ENCODE measurements at regions not wholly inside any gene's neighbourhood (a gene's known extent, or its start where the extent isn't known, plus 50 kb on each side); places are given as distances from the start of the nearest gene placed in this dataset.

DNA sequence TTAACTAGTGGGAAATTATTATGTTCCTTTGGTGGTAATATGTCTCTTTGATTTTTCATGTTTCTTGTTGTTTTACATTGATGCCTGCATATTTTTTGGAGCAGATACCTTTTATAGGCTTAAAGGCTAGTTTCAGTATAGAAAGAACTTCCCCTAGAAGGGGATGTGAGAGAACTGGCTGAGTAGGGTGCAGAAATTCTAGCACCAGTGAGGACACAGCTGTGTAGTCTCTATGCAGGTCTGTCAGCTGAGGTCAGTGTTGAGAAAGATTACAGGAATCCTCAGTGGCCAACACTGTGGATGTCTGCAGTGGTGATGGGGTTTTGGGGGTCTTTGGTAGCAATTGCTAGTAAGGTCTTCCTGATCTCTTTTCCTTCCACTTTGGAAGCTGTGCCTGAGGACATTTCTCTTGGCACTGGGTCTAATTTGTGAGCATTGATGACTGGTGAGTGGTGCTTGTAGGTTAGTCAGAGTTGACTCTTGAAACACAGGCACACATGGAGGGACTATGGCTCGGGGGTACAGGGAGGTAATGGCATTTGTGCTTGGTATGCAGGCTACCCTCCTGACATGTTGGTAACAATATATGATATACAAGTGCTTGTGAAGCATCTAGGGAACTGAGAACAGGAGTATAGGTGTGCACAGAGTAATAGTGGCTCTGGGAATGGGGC is 221.4 kb downstream of the SPATA31D1 start:
- H3K9ac ChIP-seq (ENCODE audit: low read depth, low read length, poor library complexity, severe bottlenecking) = no peak overlapping the region
- no peaks in the 10 kb centered on the region for H3K9me2 ChIP-seq (replicated peaks; ENCODE audit: low read depth, low read length)
- no peaks in the 10 kb centered on the region for H3K79me2 ChIP-seq (ENCODE audit: insufficient read depth, low read length)
- no peaks in the 10 kb centered on the region for H4K20me1 ChIP-seq (ENCODE audit: insufficient read depth, low read length, poor library complexity, severe bottlenecking)
- TF ChIP-seq EZH2phosphoT487 (IDR thresholded peaks at IDR 0.05; ENCODE audit: borderline replicate concordance) = no peak
- TF ChIP-seq, protein P1, sequence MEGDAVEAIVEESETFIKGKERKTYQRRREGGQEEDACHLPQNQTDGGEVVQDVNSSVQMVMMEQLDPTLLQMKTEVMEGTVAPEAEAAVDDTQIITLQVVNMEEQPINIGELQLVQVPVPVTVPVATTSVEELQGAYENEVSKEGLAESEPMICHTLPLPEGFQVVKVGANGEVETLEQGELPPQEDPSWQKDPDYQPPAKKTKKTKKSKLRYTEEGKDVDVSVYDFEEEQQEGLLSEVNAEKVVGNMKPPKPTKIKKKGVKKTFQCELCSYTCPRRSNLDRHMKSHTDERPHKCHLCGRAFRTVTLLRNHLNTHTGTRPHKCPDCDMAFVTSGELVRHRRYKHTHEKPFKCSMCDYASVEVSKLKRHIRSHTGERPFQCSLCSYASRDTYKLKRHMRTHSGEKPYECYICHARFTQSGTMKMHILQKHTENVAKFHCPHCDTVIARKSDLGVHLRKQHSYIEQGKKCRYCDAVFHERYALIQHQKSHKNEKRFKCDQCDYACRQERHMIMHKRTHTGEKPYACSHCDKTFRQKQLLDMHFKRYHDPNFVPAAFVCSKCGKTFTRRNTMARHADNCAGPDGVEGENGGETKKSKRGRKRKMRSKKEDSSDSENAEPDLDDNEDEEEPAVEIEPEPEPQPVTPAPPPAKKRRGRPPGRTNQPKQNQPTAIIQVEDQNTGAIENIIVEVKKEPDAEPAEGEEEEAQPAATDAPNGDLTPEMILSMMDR (conservative IDR thresholded peaks at IDR 0.05; ENCODE audit: low read length) = no peak
- no peak overlapping the region for H2AFZ ChIP-seq (ENCODE audit: low read length)
- H3K4me1 ChIP-seq (ENCODE audit: insufficient read depth, low read length, poor library complexity, severe bottlenecking) = no peaks in the 10 kb centered on the region
- H3K9me3 ChIP-seq (ENCODE audit: insufficient read depth, low read depth, low read length) = peaks cover 9% of the 10 kb centered on the region; the same call in 1 of the 2 replicates
- H3K36me3 ChIP-seq (ENCODE audit: insufficient read depth, low read length) = no peaks in the 10 kb centered on the region
- H3K4me3 ChIP-seq (ENCODE audit: low read length, poor library complexity, severe bottlenecking) = no peak overlapping the region
- no peak overlapping the region for H3K4me2 ChIP-seq (ENCODE audit: low read depth, low read length, poor library complexity, severe bottlenecking)
- no peaks in the 10 kb centered on the region for H3K27me3 ChIP-seq (ENCODE audit: insufficient read depth, low read length, poor library complexity, severe bottlenecking)
- no peaks in the 10 kb centered on the region for H3F3A ChIP-seq (ENCODE audit: low read depth)

- H3K9ac ChIP-seq (ENCODE audit: low read depth, low read length, poor library complexity, severe bottlenecking) = no peak overlapping the region
- H3K36me3 ChIP-seq (ENCODE audit: insufficient read depth, low read length) = no peaks in the 10 kb centered on the region
- TF ChIP-seq, protein P1 (conservative IDR thresholded peaks at IDR 0.05; ENCODE audit: low read length) = no peak
- TF ChIP-seq EZH2phosphoT487 (IDR thresholded peaks at IDR 0.05; ENCODE audit: borderline replicate concordance) = no peak
- H2AFZ ChIP-seq (ENCODE audit: low read length) = no peak overlapping the region
- no peaks in the 10 kb centered on the region for H3F3A ChIP-seq (ENCODE audit: low read depth)
- H3K79me2 ChIP-seq (ENCODE audit: insufficient read depth, low read length) = no peaks in the 10 kb centered on the region
- peaks cover 9% of the 10 kb centered on the region; the same call in 1 of the 2 replicates for H3K9me3 ChIP-seq (ENCODE audit: insufficient read depth, low read depth, low read length)
- H3K4me3 ChIP-seq (ENCODE audit: low read length, poor library complexity, severe bottlenecking) = no peak overlapping the region
- no peak overlapping the region for H3K4me2 ChIP-seq (ENCODE audit: low read depth, low read length, poor library complexity, severe bottlenecking)
- no peaks in the 10 kb centered on the region for H4K20me1 ChIP-seq (ENCODE audit: insufficient read depth, low read length, poor library complexity, severe bottlenecking)
- H3K27me3 ChIP-seq (ENCODE audit: insufficient read depth, low read length, poor library complexity, severe bottlenecking) = no peaks in the 10 kb centered on the region
- no peaks in the 10 kb centered on the region for H3K9me2 ChIP-seq (replicated peaks; ENCODE audit: low read depth, low read length)
- H3K4me1 ChIP-seq (ENCODE audit: insufficient read depth, low read length, poor library complexity, severe bottlenecking) = no peaks in the 10 kb centered on the region
Measured at GRCh38 chr9:82212885-82213284, 224.3 kb downstream of the SPATA31D1 start.

- TF ChIP-seq, protein P1 (conservative IDR thresholded peaks at IDR 0.05; ENCODE audit: low read length) = no peak
- no peak for TF ChIP-seq EZH2phosphoT487 (IDR thresholded peaks at IDR 0.05; ENCODE audit: borderline replicate concordance)
- no peaks in the 10 kb centered on the region for H3K27me3 ChIP-seq (ENCODE audit: insufficient read depth, low read length, poor library complexity, severe bottlenecking)
- H2AFZ ChIP-seq (ENCODE audit: low read length) = no peak overlapping the region
- H3K79me2 ChIP-seq (ENCODE audit: insufficient read depth, low read length) = no peaks in the 10 kb centered on the region
- no peaks in the 10 kb centered on the region for H3K4me1 ChIP-seq (ENCODE audit: insufficient read depth, low read length, poor library complexity, severe bottlenecking)
- H3K9me2 ChIP-seq (replicated peaks; ENCODE audit: low read depth, low read length) = no peaks in the 10 kb centered on the region
- H4K20me1 ChIP-seq (ENCODE audit: insufficient read depth, low read length, poor library complexity, severe bottlenecking) = no peaks in the 10 kb centered on the region
- no peak overlapping the region for H3K4me2 ChIP-seq (ENCODE audit: low read depth, low read length, poor library complexity, severe bottlenecking)
- H3F3A ChIP-seq (ENCODE audit: low read depth) = no peaks in the 10 kb centered on the region
- H3K9me3 ChIP-seq (ENCODE audit: insufficient read depth, low read depth, low read length) = no peaks in the 10 kb centered on the region
- no peaks in the 10 kb centered on the region for H3K36me3 ChIP-seq (ENCODE audit: insufficient read depth, low read length)
- no peak overlapping the region for H3K4me3 ChIP-seq (ENCODE audit: low read length, poor library complexity, severe bottlenecking)
- H3K9ac ChIP-seq (ENCODE audit: low read depth, low read length, poor library complexity, severe bottlenecking) = no peak overlapping the region
Measured at GRCh38 chr9:82216435-82216834, 227.9 kb downstream of the SPATA31D1 start.

Measured in Loucy (cell line).